Activated B cell treated with CpG ODN at 0.5 μM for 24 hours (primary cell): ENCODE measurements at regions not wholly inside any gene's neighbourhood (a gene's known extent, or its start where the extent isn't known, plus 50 kb on each side); places are given as distances from the start of the nearest gene placed in this dataset.

Source experiments
- ATAC-seq: fragments of 200-7000 bp; cut with Tn5 transposase; one replicate; pipeline ENCODE4 v1.10.0; 2021; ENCODE audit warnings: low read depth, mild to moderate bottlenecking, moderate library complexity
- CTCF ChIA-PET: fragments of 350-600 bp; sonication (Branson Sonifier 250); formaldehyde crosslinking; loops from one replicate; lab custom pipeline; 2021; ENCODE audit warnings: antibody characterized with exemption; lab: Charles Lee
- POLR2A ChIA-PET: fragments of 350-600 bp; sonication (Branson Sonifier 250); formaldehyde crosslinking; loops from one replicate; lab custom pipeline; 2021; ENCODE audit warnings: antibody characterized with exemption; lab: Charles Lee
- DNase-seq: peaks from one replicate; pipeline ENCODE4 v3.0.0; 2022
- H3K27ac Mint-ChIP-seq: one replicate; pipeline ENCODE4 v1.8.0; 2020; ENCODE audit warnings: mixed read lengths
- H3K27me3 Mint-ChIP-seq: one replicate; pipeline ENCODE4 v1.8.0; 2021; ENCODE audit warnings: mixed read lengths
- H3K36me3 Mint-ChIP-seq: one replicate; pipeline ENCODE4 v1.8.0; 2021; ENCODE audit warnings: low read depth, mixed read lengths
- H3K4me1 Mint-ChIP-seq: one replicate; pipeline ENCODE4 v1.8.0; 2021; ENCODE audit warnings: mixed read lengths
- H3K4me3 Mint-ChIP-seq: one replicate; pipeline ENCODE4 v1.8.0; 2020; ENCODE audit warnings: mild to moderate bottlenecking, mixed read lengths
- H3K9me3 Mint-ChIP-seq: one replicate; pipeline ENCODE4 v1.8.0; 2020; ENCODE audit warnings: mixed read lengths
- CTCF ChIP-seq: fragments of 200-600 bp; IDR thresholded peaks from one replicate; pipeline ENCODE4 v1.8.0; 2022; ENCODE audit warnings: antibody characterized with exemption, mild to moderate bottlenecking
- intact Hi-C: fragments of 100-400 bp; cut with micrococcal nuclease; formaldehyde crosslinking; loops from one replicate; pipeline ENCODE4 v1.15.1; 2024

- no peaks in the 10 kb centered on the region for H3K9me3 Mint-ChIP-seq
- DNase-seq, result no peak
- CTCF ChIA-PET, result no interaction called here
- no peak overlapping the region for H3K4me3 Mint-ChIP-seq
- no peak overlapping the region for H3K27ac Mint-ChIP-seq
- POLR2A ChIA-PET, result no interaction called here
- H3K27me3 Mint-ChIP-seq, result peaks cover 10% of the 10 kb centered on the region
- intact Hi-C loops, result no loop called here
- no peak for TF ChIP-seq CTCF
- no peaks in the 10 kb centered on the region for H3K36me3 Mint-ChIP-seq
- H3K4me1 Mint-ChIP-seq, result no peaks in the 10 kb centered on the region
- no peak for ATAC-seq
Measured at GRCh38 chr22:49429066-49429465, 398.6 kb downstream of the BRD1 start.

- DNase-seq (no peak), ATAC-seq (no peak)
- no peaks in the 10 kb centered on the region for H3K36me3 Mint-ChIP-seq
- ChIA-PET POLR2A (no interaction called here), CTCF (no interaction called here)
- no peaks in the 10 kb centered on the region for H3K9me3 Mint-ChIP-seq
- H3K4me3 Mint-ChIP-seq, result no peak overlapping the region
- no peaks in the 10 kb centered on the region for H3K4me1 Mint-ChIP-seq
- intact Hi-C loops, result no loop called here
- TF ChIP-seq CTCF, result no peak
- peaks cover 9% of the 10 kb centered on the region for H3K27me3 Mint-ChIP-seq
- H3K27ac Mint-ChIP-seq, result no peak overlapping the region
Measured at GRCh38 chr22:49427941-49428340, 399.7 kb downstream of the BRD1 start.

- DNase-seq (no peak), ATAC-seq (no peak)
- H3K4me3 Mint-ChIP-seq, result no peak overlapping the region
- ChIA-PET CTCF (no interaction called here), POLR2A (no interaction called here)
- H3K9me3 Mint-ChIP-seq, result no peaks in the 10 kb centered on the region
- no peaks in the 10 kb centered on the region for H3K36me3 Mint-ChIP-seq
- intact Hi-C loops, result no loop called here
- TF ChIP-seq CTCF, result no peak
- peaks cover 8% of the 10 kb centered on the region for H3K27me3 Mint-ChIP-seq
- no peak overlapping the region for H3K27ac Mint-ChIP-seq
- no peaks in the 10 kb centered on the region for H3K4me1 Mint-ChIP-seq
Measured at GRCh38 chr22:49427341-49427740, 400.3 kb downstream of the BRD1 start.

GRCh38 chr22:49426618-49427266 lies 400.9 kb downstream of the BRD1 start:
- POLR2A ChIA-PET, result no interaction called here
- DNase-seq (no peak), ATAC-seq (no peak)
- CTCF ChIA-PET, result no interaction called here
- Mint-ChIP-seq H3K4me3 (no peak overlapping the region), H3K27me3 (peaks cover 5% of the 10 kb centered on the region), H3K27ac (no peak overlapping the region), H3K4me1 (no peaks in the 10 kb centered on the region), H3K36me3 (no peaks in the 10 kb centered on the region), H3K9me3 (no peaks in the 10 kb centered on the region)
- intact Hi-C loops, result no loop called here
- TF ChIP-seq CTCF, result no peak

- no peak overlapping the region for H3K4me3 Mint-ChIP-seq
Measured at GRCh38 chr22:49426098-49426497, 401.6 kb downstream of the BRD1 start.

More at GRCh38 chr22:49426098-49426497, 401.6 kb downstream of the BRD1 start:
- H3K4me1 Mint-ChIP-seq, result no peaks in the 10 kb centered on the region
- no peak for ATAC-seq
- intact Hi-C loops, result no loop called here
- H3K36me3 Mint-ChIP-seq, result no peaks in the 10 kb centered on the region
- ChIA-PET CTCF (no interaction called here), POLR2A (no interaction called here)
- H3K27me3 Mint-ChIP-seq, result peaks cover 5% of the 10 kb centered on the region
- no peak overlapping the region for H3K27ac Mint-ChIP-seq
- TF ChIP-seq CTCF, result no peak
- peaks cover 2% of the 10 kb centered on the region for H3K9me3 Mint-ChIP-seq
- DNase-seq, result no peak
